H9 (cell line): ENCODE measurements at regions not wholly inside any gene's neighbourhood (a gene's known extent, or its start where the extent isn't known, plus 50 kb on each side); places are given as distances from the start of the nearest gene placed in this dataset.

Experiments used
- DNase-seq: peaks from one replicate; pipeline ENCODE4 v3.0.0-alpha.2; 2017
- H2AFZ ChIP-seq: one replicate; pipeline ENCODE4 v1.6.1; 2013; ENCODE audit warnings: mild to moderate bottlenecking, low read length, control low read depth, moderate library complexity
- H2AK5ac ChIP-seq: 2 replicates; pipeline ENCODE4 v1.6.1; 2013; ENCODE audit warnings: low read length, control low read depth, mixed read lengths; ENCODE audit not compliant: insufficient read length
- H2BK120ac ChIP-seq: one replicate; pipeline ENCODE4 v1.6.1; 2013; ENCODE audit warnings: low read depth, mild to moderate bottlenecking, low read length, control low read depth, inconsistent platforms; ENCODE audit not compliant: poor library complexity, severe bottlenecking
- H2BK12ac ChIP-seq: 2 replicates; pipeline ENCODE4 v1.6.1; 2013; ENCODE audit warnings: low read length, control low read depth, mixed read lengths, low read depth; ENCODE audit not compliant: insufficient read length
- H2BK15ac ChIP-seq: 2 replicates; pipeline ENCODE4 v1.6.1; 2013; ENCODE audit warnings: low read depth, low read length, control low read depth
- H2BK20ac ChIP-seq: one replicate; pipeline ENCODE4 v1.6.1; 2013; ENCODE audit warnings: low read depth, mild to moderate bottlenecking, low read length, control low read depth, inconsistent platforms; ENCODE audit not compliant: poor library complexity, severe bottlenecking
- H2BK5ac ChIP-seq: 2 replicates; pipeline ENCODE4 v1.6.1; 2013; ENCODE audit warnings: low read length, control low read depth, mixed read lengths; ENCODE audit not compliant: insufficient read length
- H3K14ac ChIP-seq: 2 replicates; pipeline ENCODE4 v1.6.1; 2013; ENCODE audit warnings: low read length, control low read depth; ENCODE audit not compliant: insufficient read depth
- H3K18ac ChIP-seq: 2 replicates; pipeline ENCODE4 v1.6.1; 2013; ENCODE audit warnings: low read depth, mild to moderate bottlenecking, mixed read lengths, low read length, control low read depth; ENCODE audit not compliant: insufficient read length
- H3K23ac ChIP-seq: 2 replicates; pipeline ENCODE4 v1.6.1; 2013; ENCODE audit warnings: low read length, control low read depth, mixed read lengths, low read depth; ENCODE audit not compliant: insufficient read length
- H3K23me2 ChIP-seq: 2 replicates; pipeline ENCODE4 v1.6.1; 2013; ENCODE audit warnings: low read depth, mild to moderate bottlenecking, mixed read lengths, low read length, control low read depth; ENCODE audit not compliant: insufficient read length, poor library complexity, severe bottlenecking
- H3K27ac ChIP-seq: 2 replicates; pipeline ENCODE4 v1.5.1; 2013; ENCODE audit warnings: low read length, control low read depth, mixed read lengths, low read depth; ENCODE audit not compliant: insufficient read length
- H3K27me3 ChIP-seq: 2 replicates; pipeline ENCODE4 v1.6.1; 2013; ENCODE audit warnings: low read length, control low read depth, inconsistent platforms; ENCODE audit not compliant: insufficient read depth
- H3K4ac ChIP-seq: 2 replicates; pipeline ENCODE4 v1.6.1; 2013; ENCODE audit warnings: low read depth, mild to moderate bottlenecking, control low read depth, inconsistent platforms, low read length, moderate library complexity
- H3K4me1 ChIP-seq: 2 replicates; pipeline ENCODE4 v1.6.1; 2013; ENCODE audit warnings: low read length, control low read depth, inconsistent platforms; ENCODE audit not compliant: insufficient read depth
- H3K4me2 ChIP-seq: 2 replicates; pipeline ENCODE4 v1.6.1; 2013; ENCODE audit warnings: low read length, control low read depth, mixed read lengths; ENCODE audit not compliant: insufficient read length, insufficient read depth
- H3K56ac ChIP-seq: 2 replicates; pipeline ENCODE4 v1.6.1; 2013; ENCODE audit warnings: low read depth, mild to moderate bottlenecking, mixed read lengths, low read length, control low read depth; ENCODE audit not compliant: insufficient read length
- H3K79me1 ChIP-seq: 2 replicates; pipeline ENCODE4 v1.6.1; 2013; ENCODE audit warnings: low read depth, mild to moderate bottlenecking, moderate library complexity, low read length, control low read depth, inconsistent platforms; ENCODE audit not compliant: insufficient read depth, poor library complexity, severe bottlenecking
- H3K79me2 ChIP-seq: 2 replicates; pipeline ENCODE4 v1.6.1; 2013; ENCODE audit warnings: low read length, control low read depth, inconsistent platforms; ENCODE audit not compliant: insufficient read depth
- H3K9ac ChIP-seq: 2 replicates; pipeline ENCODE4 v1.6.1; 2013; ENCODE audit warnings: low read length, control low read depth, mixed read lengths; ENCODE audit not compliant: insufficient read length; ENCODE audit errors: extremely low read depth
- H3K9me3 ChIP-seq: one replicate; pipeline ENCODE4 v1.6.1; 2013; ENCODE audit warnings: low read depth, low read length, inconsistent platforms; ENCODE audit not compliant: control insufficient read depth
- H3T11ph ChIP-seq: one replicate; pipeline ENCODE4 v1.6.1; 2013; ENCODE audit warnings: mild to moderate bottlenecking, low read length, control low read depth, inconsistent platforms
- H4K20me1 ChIP-seq: one replicate; pipeline ENCODE4 v1.6.1; 2013; ENCODE audit not compliant: control insufficient read depth, insufficient read length, insufficient read depth
- H4K5ac ChIP-seq: 2 replicates; pipeline ENCODE4 v1.6.1; 2013; ENCODE audit warnings: low read depth, mild to moderate bottlenecking, mixed read lengths, low read length, control low read depth; ENCODE audit not compliant: insufficient read length
- H4K8ac ChIP-seq: replicated peaks from 2 replicates; pipeline ENCODE4 v1.6.1; 2013; ENCODE audit warnings: low read length, control low read depth, mixed read lengths, low read depth; ENCODE audit not compliant: insufficient read length
- H4K91ac ChIP-seq: 2 replicates; pipeline ENCODE4 v1.6.1; 2013; ENCODE audit warnings: low read depth, mild to moderate bottlenecking, moderate library complexity, mixed read lengths, low read length, control low read depth; ENCODE audit not compliant: insufficient read length
- H3K27ac Mint-ChIP-seq, 3 experiments: 2 replicates in 2 of 3; 3 replicates in 1 of 3; pipeline ENCODE4 v1.8.0; 2020 to 2021; ENCODE audit warnings: mixed read lengths in 3 of 3, mild to moderate bottlenecking in 1 of 3, moderate library complexity in 1 of 3
- H3K27me3 Mint-ChIP-seq: 2 replicates; pipeline ENCODE4 v1.8.0; 2021; ENCODE audit warnings: low read depth, mild to moderate bottlenecking, moderate library complexity, mixed read lengths
- H3K36me3 Mint-ChIP-seq, 3 experiments: 2 replicates in 2 of 3; 3 replicates in 1 of 3; pipeline ENCODE4 v1.8.0; 2020 to 2021; ENCODE audit warnings: low read depth in 3 of 3, mixed read lengths in 3 of 3; ENCODE audit not compliant: insufficient read depth in 1 of 3
- H3K4me1 Mint-ChIP-seq, 2 experiments: 2 replicates each; pipeline ENCODE4 v1.8.0; 2020; ENCODE audit warnings: mixed read lengths in 2 of 2
- H3K4me3 Mint-ChIP-seq, 2 experiments: 2 replicates in 1 of 2; 3 replicates in 1 of 2; pipeline ENCODE4 v1.8.0; 2020 to 2021; ENCODE audit warnings: mild to moderate bottlenecking in 2 of 2, mixed read lengths in 2 of 2, moderate library complexity in 1 of 2
- H3K9me3 Mint-ChIP-seq, 2 experiments: 2 replicates in 1 of 2; 3 replicates in 1 of 2; pipeline ENCODE4 v1.8.0; 2020; ENCODE audit warnings: mild to moderate bottlenecking in 2 of 2, mixed read lengths in 2 of 2, moderate library complexity in 1 of 2
- WGBS: extraction: QIAGEN DNeasy Blood & Tissue Kit; methylation state at CpG from one replicate; pipeline ENCODE4 v1.1.7; 2013; ENCODE audit warnings: missing lambda C conversion rate, low lambda C conversion rate, mixed read lengths; ENCODE audit not compliant: insufficient read length; ENCODE audit errors: extremely low coverage; 5-methylcytosine and 5-hydroxymethylcytosine counted together
- TF ChIP-seq, protein P1 (sequence below): fragments of 200-600 bp; sonication (generic); conservative IDR thresholded peaks from 3 replicates; pipeline ENCODE4 v1.8.0; 2021; ENCODE audit warnings: antibody characterized with exemption, mild to moderate bottlenecking

DNA sequence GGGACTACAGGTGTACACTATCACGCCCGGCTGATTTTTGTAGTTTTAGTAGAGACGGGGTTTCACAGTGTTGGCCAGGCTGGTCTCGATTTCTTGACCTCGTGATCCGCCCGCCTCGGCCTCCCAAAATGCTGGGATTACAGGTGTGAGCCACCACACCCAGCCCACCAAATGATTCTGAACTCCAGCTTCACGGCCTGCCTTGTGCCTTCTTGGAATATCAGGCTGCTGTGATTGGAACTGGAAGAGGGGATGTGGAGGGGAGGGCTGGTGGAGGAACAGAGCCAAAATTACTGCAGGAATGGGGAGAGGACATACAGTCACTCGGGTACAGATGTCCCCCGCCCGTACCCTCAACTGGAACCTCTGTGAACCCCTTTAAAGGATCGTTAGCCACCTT, 268.4 kb downstream of the ACTR3B start:
- no peak overlapping the region for H3K4me3 Mint-ChIP-seq

More for the DNA sequence above, 268.4 kb downstream of the ACTR3B start:
- Histone ChIP-seq H4K20me1 (no peaks in the 10 kb centered on the region), H3K56ac (no peak overlapping the region), H2BK12ac (no peak overlapping the region), H2BK120ac (no peak overlapping the region), H4K8ac (no peak overlapping the region), H3K4ac (no peak overlapping the region), H3K18ac (no peak overlapping the region), H2BK5ac (no peak overlapping the region), H4K91ac (no peak overlapping the region), H4K5ac (no peak overlapping the region), H3K9ac (no peak overlapping the region), H2BK20ac (no peak overlapping the region), H3K9me3 (no peaks in the 10 kb centered on the region), H3K79me1 (no peaks in the 10 kb centered on the region), H3K23ac (no peak overlapping the region), H3K23me2 (no peaks in the 10 kb centered on the region), H3K27ac (no peak overlapping the region), H2BK15ac (no peak overlapping the region), H3K14ac (no peak overlapping the region), H3K79me2 (no peaks in the 10 kb centered on the region), H3K4me1 (no peaks in the 10 kb centered on the region), H2AFZ (no peak overlapping the region), H3K27me3 (no peaks in the 10 kb centered on the region), H3K4me2 (no peak overlapping the region), H3T11ph (no peak overlapping the region), H2AK5ac (no peak overlapping the region)
- H3K9me3 Mint-ChIP-seq, result no peaks in the 10 kb centered on the region
- WGBS, result no CpG with 5 or more reads among the region's 13 CpGs
- DNase-seq, result no peak
- no peaks in the 10 kb centered on the region for H3K36me3 Mint-ChIP-seq
- TF ChIP-seq, protein P1, sequence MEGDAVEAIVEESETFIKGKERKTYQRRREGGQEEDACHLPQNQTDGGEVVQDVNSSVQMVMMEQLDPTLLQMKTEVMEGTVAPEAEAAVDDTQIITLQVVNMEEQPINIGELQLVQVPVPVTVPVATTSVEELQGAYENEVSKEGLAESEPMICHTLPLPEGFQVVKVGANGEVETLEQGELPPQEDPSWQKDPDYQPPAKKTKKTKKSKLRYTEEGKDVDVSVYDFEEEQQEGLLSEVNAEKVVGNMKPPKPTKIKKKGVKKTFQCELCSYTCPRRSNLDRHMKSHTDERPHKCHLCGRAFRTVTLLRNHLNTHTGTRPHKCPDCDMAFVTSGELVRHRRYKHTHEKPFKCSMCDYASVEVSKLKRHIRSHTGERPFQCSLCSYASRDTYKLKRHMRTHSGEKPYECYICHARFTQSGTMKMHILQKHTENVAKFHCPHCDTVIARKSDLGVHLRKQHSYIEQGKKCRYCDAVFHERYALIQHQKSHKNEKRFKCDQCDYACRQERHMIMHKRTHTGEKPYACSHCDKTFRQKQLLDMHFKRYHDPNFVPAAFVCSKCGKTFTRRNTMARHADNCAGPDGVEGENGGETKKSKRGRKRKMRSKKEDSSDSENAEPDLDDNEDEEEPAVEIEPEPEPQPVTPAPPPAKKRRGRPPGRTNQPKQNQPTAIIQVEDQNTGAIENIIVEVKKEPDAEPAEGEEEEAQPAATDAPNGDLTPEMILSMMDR, result no peak
- no peak overlapping the region for H3K27ac Mint-ChIP-seq
- H3K27me3 Mint-ChIP-seq, result peaks cover 2% of the 10 kb centered on the region
- peaks cover 14 to 17% of the 10 kb centered on the region in 2 experiments for H3K4me1 Mint-ChIP-seq
